Endothelial cell of umbilical vein (primary cell): ENCODE measurements at regions not wholly inside any gene's neighbourhood (a gene's known extent, or its start where the extent isn't known, plus 50 kb on each side); places are given as distances from the start of the nearest gene placed in this dataset.

ENCODE experiments used
- BruUV-seq: library from RNA; stranded (reverse); fragments of 400-500 nt; replicated peaks from 2 replicates; lab custom pipeline; 2021; lab: Mats Ljungman, UMichigan
- CTCF ChIA-PET: fragments of 300-600, 350-600 bp; sonication (Branson Sonifier 250); formaldehyde crosslinking; loops from one replicate; lab custom pipeline; 2021; ENCODE audit warnings: antibody characterized with exemption, inconsistent platforms; lab: Charles Lee
- POLR2A ChIA-PET: fragments of 300-600, 350-600 bp; sonication (Branson Sonifier 250); formaldehyde crosslinking; loops from one replicate; lab custom pipeline; 2021; ENCODE audit warnings: antibody characterized with exemption, inconsistent platforms; lab: Charles Lee
- DNase-seq: peaks from one replicate; pipeline ENCODE4 v3.0.0-alpha.2; 2011; ENCODE audit warnings: low read depth, low spot score
- FAIRE-seq: peaks from 2 replicates; lab custom pipeline; 2011; peaks lifted over from hg19 to GRCh38; lab: Jason Lieb, UNC
- H2AFZ ChIP-seq: 2 replicates; pipeline ENCODE4 v1.6.0; 2012; ENCODE audit warnings: low read depth, low read length, control low read depth, inconsistent platforms
- H3K27ac ChIP-seq: 2 replicates; pipeline ENCODE4 v1.5.1; 2011; ENCODE audit warnings: low read depth, mild to moderate bottlenecking, control low read depth, low read length, moderate library complexity; ENCODE audit not compliant: insufficient read depth
- H3K27me3 ChIP-seq, 2 experiments: 2 replicates each; pipeline versions ENCODE4 v1.6.0 to v1.6.1; 2011; ENCODE audit warnings: low read length in 2 of 2, mixed read lengths in 1 of 2; ENCODE audit not compliant: control insufficient read depth in 2 of 2, insufficient read depth in 2 of 2
- H3K36me3 ChIP-seq, 2 experiments: 2 replicates in 1 of 2; 3 replicates in 1 of 2; pipeline ENCODE4 v1.5.1; 2011; ENCODE audit warnings: low read length in 2 of 2, mild to moderate bottlenecking in 1 of 2, moderate library complexity in 1 of 2; ENCODE audit not compliant: control insufficient read depth in 2 of 2, insufficient read depth in 2 of 2; ENCODE audit errors: extremely low read depth in 1 of 2
- H3K4me1 ChIP-seq: 3 replicates; pipeline ENCODE4 v1.5.1; 2011; ENCODE audit warnings: mild to moderate bottlenecking, low read length; ENCODE audit not compliant: control insufficient read depth, insufficient read depth; ENCODE audit errors: extremely low read depth
- H3K4me2 ChIP-seq: 2 replicates; pipeline ENCODE4 v1.6.1; 2011; ENCODE audit warnings: low read length, control low read depth, mixed read lengths; ENCODE audit not compliant: insufficient read depth
- H3K4me3 ChIP-seq, 3 experiments: fragments of 200-600 bp in 1 of 3; sonication (generic), shearing (Covaris generic) in 1 of 3; replicated peaks in 1 of 3; 2 replicates each; pipeline ENCODE4 v1.5.1; 2011 to 2016; ENCODE audit warnings: control low read depth in 3 of 3, low read length in 3 of 3, mild to moderate bottlenecking in 2 of 3, inconsistent platforms in 1 of 3, low read depth in 1 of 3, moderate library complexity in 1 of 3; ENCODE audit not compliant: insufficient read depth in 1 of 3
- H3K79me2 ChIP-seq: 2 replicates; pipeline ENCODE4 v1.6.0; 2012; ENCODE audit warnings: low read length, inconsistent platforms; ENCODE audit not compliant: control insufficient read depth, insufficient read depth
- H3K9ac ChIP-seq: replicated peaks from 2 replicates; pipeline ENCODE3; 2011; ENCODE audit warnings: low read length, control low read depth; ENCODE audit not compliant: insufficient read depth; ENCODE audit errors: extremely low read depth
- H3K9me1 ChIP-seq: replicated peaks from 3 replicates; pipeline ENCODE4 v1.6.0; 2011; ENCODE audit warnings: mild to moderate bottlenecking, low read length; ENCODE audit not compliant: control insufficient read depth, insufficient read depth; ENCODE audit errors: extremely low read depth
- H3K9me3 ChIP-seq: replicated peaks from 2 replicates; pipeline ENCODE4 v1.5.1; 2012; ENCODE audit warnings: low read length, inconsistent platforms; ENCODE audit not compliant: control insufficient read depth, insufficient read depth
- H4K20me1 ChIP-seq: replicated peaks from 2 replicates; pipeline ENCODE3; 2011; ENCODE audit warnings: mild to moderate bottlenecking, low read length; ENCODE audit not compliant: control insufficient read depth, insufficient read depth; ENCODE audit errors: extremely low read depth
- CTCF ChIP-seq, 2 donors: IDR thresholded peaks; 1 replicate in 1 of 2; 2 replicates in 1 of 2; pipeline ENCODE4 v1.5.1; 2011; ENCODE audit warnings: low read length in 2 of 2, mild to moderate bottlenecking in 2 of 2, moderate library complexity in 2 of 2, control low read depth in 1 of 2, inconsistent platforms in 1 of 2, low read depth in 1 of 2; ENCODE audit not compliant: insufficient read depth in 1 of 2; ENCODE audit errors: extremely low read depth in 1 of 2
- EZH2 ChIP-seq: IDR thresholded peaks from 2 replicates; pipeline ENCODE4 v1.6.1; 2012; ENCODE audit warnings: borderline replicate concordance, low read depth, mild to moderate bottlenecking, moderate library complexity, low read length, inconsistent platforms; ENCODE audit not compliant: severe bottlenecking
- FOS ChIP-seq: IDR thresholded peaks from 2 replicates; pipeline ENCODE4 v1.6.1; 2011; ENCODE audit warnings: mild to moderate bottlenecking, low read length, moderate library complexity, borderline replicate concordance; ENCODE audit not compliant: insufficient read depth
- GATA2 ChIP-seq: IDR thresholded peaks from 2 replicates; pipeline ENCODE4 v1.7.0; 2011; ENCODE audit warnings: low read depth, mild to moderate bottlenecking, moderate library complexity, mixed read lengths, low read length; ENCODE audit not compliant: insufficient read length, insufficient read depth
- JUN ChIP-seq: IDR thresholded peaks from 2 replicates; pipeline ENCODE4 v1.6.1; 2011; ENCODE audit warnings: borderline replicate concordance, low read depth; ENCODE audit not compliant: insufficient read length, insufficient read depth
- MAX ChIP-seq: IDR thresholded peaks from 2 replicates; pipeline ENCODE4 v1.6.1; 2011; ENCODE audit not compliant: insufficient read depth, insufficient read length
- MYC ChIP-seq: IDR thresholded peaks from one replicate; pipeline ENCODE4 v1.6.1; 2011; ENCODE audit warnings: mild to moderate bottlenecking, low read depth, low read length
- POLR2A ChIP-seq: IDR thresholded peaks from 2 replicates; pipeline ENCODE4 v1.6.1; 2012; ENCODE audit warnings: low read depth, mild to moderate bottlenecking, control low read depth, low read length
- POLR2AphosphoS5 ChIP-seq: IDR thresholded peaks from 2 replicates; pipeline ENCODE4 v1.6.1; 2012; ENCODE audit warnings: low read depth, mild to moderate bottlenecking, control low read depth, low read length, moderate library complexity; ENCODE audit not compliant: insufficient read depth
- dilution Hi-C: fragments of 300-500 bp; cut with MboI; formaldehyde crosslinking; loops from one replicate; pipeline ENCODE4 v1.15.0; 2019; ENCODE audit warnings: low sequenced_read_pairs; ENCODE audit not compliant: extremely low pct_ligation_motif_present
- intact Hi-C: fragments of 100-400 bp; cut with micrococcal nuclease; formaldehyde crosslinking; loops from one replicate; pipeline ENCODE4 v1.10.0; 2022

GRCh38 chr1:168442931-168443330, 100.9 kb downstream of the XCL2 start:
- intact Hi-C loops: no loop called here
- TF ChIP-seq POLR2A: no peak
- no peak for TF ChIP-seq MYC
- TF ChIP-seq CTCF (IDR thresholded peaks at IDR 0.05; ENCODE audit: extremely low read depth in 1 of 2, insufficient read depth in 1 of 2, low read depth in 1 of 2, low read length in 2 of 2): no peak
- no peak for TF ChIP-seq GATA2
- no peak for TF ChIP-seq MAX
- TF ChIP-seq EZH2: no peak
- no peak for TF ChIP-seq JUN
- TF ChIP-seq POLR2AphosphoS5: no peak
- no peak for TF ChIP-seq FOS
- Histone ChIP-seq H3K36me3 (no peaks in the 10 kb centered on the region), H3K79me2 (no peaks in the 10 kb centered on the region), H4K20me1 (no peaks in the 10 kb centered on the region), H3K9ac (no peak overlapping the region), H3K27ac (no peak overlapping the region), H3K4me2 (no peak overlapping the region), H3K27me3 (no peaks in the 10 kb centered on the region), H3K9me1 (no peaks in the 10 kb centered on the region), H3K4me1 (no peaks in the 10 kb centered on the region), H3K9me3 (no peaks in the 10 kb centered on the region), H2AFZ (no peak overlapping the region), H3K4me3 (no peak overlapping the region)
- no TSS peak for BruUV-seq
- no peak for FAIRE-seq
- CTCF ChIA-PET: interaction anchor here (0.6 to 1.7 kb wide), 5 partner anchors 9 to 906 kb away, joined by 3 to 7 read pairs (median 5); no protein-coding TSS in a partner anchor
- dilution Hi-C loops: no loop called here
- DNase-seq: no peak
- POLR2A ChIA-PET: no interaction called here
